Activated CD8-positive, alpha-beta memory T cell treated with anti-CD3 and anti-CD28 coated beads for 24 hours (primary cell): ENCODE measurements at regions not wholly inside any gene's neighbourhood (a gene's known extent, or its start where the extent isn't known, plus 50 kb on each side); places are given as distances from the start of the nearest gene placed in this dataset.
"Not testable (repeated sequence)": the region's sequence is repeated elsewhere in the genome, so short reads cannot be mapped to it uniquely, and the experiment has no call there.

ENCODE experiments used
- DNase-seq: peaks from one replicate; pipeline ENCODE4 v3.0.0-alpha.2; 2020

DNA sequence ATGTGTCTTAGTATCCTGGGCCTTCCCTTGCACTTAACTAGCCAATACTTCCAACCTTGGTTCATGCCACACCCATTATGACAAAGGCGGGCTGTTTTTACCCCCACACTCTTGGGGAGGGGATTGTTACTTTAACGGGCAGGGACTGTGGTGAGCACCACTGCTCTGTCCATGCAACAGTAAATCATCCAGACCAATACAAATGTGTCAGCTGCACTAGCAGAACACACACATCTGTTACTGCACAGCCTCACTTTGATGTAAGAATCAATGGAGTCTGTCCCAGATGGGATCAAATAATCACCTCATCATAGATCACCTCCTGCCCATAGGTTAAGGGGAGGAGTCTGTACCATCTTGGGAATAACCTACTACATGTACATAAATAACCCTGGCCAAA lies 58.1 kb downstream of the NPAP1 start:
- DNase-seq = no peak

DNA sequence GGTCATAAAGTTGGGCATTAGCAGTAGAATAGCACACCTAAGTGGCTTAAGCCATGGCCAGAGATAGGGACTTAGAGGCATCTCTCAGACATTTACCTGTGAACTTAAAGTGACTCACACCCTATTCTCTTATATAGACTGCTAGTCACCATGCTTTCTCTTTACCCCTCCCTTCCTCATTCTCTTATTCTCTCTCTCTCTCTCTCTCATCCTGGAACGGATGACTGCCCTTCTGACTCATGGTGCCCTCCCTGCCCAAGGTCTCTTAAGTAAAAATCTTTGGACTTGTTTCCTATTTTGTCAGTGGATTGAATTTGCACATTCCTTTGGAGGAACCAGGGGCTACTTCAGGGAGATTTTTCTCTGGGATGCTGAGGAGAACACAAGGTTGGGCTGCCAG lies 58.8 kb downstream of the NPAP1 start:
- DNase-seq = no peak

DNA sequence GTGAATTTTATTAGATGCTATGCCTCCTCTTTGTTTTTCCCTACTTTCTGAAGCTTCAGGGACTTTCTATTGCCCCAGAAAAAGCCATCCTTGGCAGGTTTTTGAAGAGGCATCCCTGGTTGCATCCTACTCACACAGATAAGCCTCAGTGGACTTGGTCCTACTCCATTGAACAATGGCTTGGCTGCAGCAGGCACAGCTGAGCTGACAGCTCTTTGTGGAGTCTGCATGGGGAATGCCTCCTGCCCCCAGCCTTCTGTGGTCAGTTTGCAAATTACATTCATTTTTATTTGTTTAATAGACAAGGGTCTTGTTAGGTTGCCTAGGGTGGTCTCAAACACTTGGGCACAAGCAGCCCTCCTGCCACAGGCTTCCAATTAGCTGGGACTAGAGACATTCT lies 69.7 kb downstream of the NPAP1 start:
- no peak for DNase-seq

- DNase-seq = no peak
Observed at GRCh38 chr15:24746094-24746493, 70.5 kb downstream of the NPAP1 start.

GRCh38 chr15:24747376-24747775 lies 71.8 kb downstream of the NPAP1 start:
- DNase-seq = no peak

- DNase-seq = no peak
Observed at GRCh38 chr15:24748812-24749439, 73.4 kb downstream of the NPAP1 start.

- DNase-seq = no peak
Observed at GRCh38 chr15:24752354-24752753, 76.8 kb downstream of the NPAP1 start.

DNA sequence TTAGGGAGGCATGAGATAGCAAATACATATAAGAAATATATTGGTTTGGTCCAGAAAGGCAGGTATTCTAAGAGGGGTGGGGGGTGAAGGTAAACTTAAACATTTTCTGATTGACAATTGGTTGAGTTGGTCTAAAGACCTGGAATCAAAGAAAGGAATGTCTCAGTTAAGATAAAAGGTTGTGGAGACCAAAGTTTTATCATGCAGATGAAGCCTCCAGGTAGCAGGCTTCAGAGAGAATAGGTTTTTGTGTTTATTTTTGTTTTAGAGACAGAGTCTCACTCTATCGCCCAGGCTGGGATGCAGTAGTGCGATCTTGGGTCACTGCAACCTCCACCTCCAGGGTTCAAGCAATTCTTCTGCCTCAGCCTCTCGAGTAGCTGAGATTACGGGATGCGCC lies 80.5 kb downstream of the NPAP1 start:
- DNase-seq = no peak

DNA sequence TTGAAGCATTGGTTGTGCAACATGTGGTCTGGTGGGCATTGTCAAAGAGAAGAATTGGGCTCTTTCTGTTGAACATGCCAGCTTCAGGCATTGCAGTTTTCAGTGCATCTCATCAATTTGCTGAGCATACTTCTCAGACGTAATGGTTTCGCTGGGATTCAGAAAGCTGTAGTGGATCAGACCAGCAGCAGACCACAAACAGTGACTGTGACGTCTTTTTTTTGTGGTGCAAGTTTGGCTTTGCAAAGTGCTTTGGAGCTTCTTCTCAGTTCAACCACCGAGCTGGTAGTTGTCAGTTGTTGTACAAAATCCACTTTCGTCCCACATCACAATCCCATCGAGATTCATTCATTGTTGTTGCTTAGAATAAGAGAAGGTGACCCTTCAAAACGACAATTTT lies 84.5 kb downstream of the NPAP1 start:
- DNase-seq = no peak

DNA sequence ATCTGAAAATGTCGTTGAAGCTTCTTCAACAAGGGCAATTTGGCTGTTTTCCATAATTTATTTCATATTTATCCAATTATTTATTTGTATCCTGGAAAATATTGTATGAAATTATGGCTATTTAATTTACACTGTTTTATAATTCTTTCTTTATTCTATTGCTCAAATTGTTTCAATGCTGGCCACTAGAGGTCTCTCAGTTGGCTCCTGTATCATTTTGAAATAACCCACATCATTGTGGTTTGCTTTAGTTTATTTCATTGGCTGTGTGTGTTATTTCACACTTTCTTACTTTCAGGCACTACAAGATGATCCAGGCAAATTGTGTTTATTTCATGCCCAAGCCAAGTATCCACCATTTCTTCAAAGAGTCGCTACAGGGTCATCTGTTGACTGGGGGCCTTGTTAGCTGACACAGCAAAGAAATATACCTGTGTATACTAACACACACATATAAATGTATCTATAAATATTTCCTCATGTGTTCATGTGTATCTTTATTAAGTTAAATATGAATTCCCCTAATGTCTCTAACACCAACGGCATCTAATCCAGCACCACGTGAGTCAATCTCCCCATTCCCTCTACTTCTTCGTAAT lies 86.2 kb downstream of the NPAP1 start:
- no peak for DNase-seq

- DNase-seq = no peak
Observed at GRCh38 chr15:24763891-24764290, 88.3 kb downstream of the NPAP1 start.

GRCh38 chr15:24764375-24765171 lies 89.0 kb downstream of the NPAP1 start:
- DNase-seq = no peak

- DNase-seq = no peak
Observed at GRCh38 chr15:24766511-24767133, 91.0 kb downstream of the NPAP1 start.

DNA sequence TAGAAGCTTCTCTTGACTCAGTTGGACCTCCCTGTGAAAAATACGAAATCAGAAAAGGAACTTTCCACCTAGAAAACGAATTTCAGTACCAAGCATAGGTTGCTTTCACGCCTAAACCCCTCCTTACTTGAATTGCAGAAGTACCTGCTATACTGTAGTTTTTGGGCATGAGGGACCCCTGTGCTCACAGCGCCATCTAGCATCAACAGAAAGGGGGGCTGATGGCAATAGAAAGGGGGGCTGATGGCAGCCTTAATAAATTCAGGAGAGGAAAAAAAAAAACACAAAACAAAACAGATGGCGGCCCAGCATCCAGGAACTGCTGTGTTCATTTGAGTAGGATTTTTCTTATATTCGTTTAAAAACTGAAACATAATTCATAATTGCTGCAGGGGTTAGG lies 96.7 kb downstream of the NPAP1 start:
- no peak for DNase-seq

- peak; percentile 74 for DNase-seq
Observed at GRCh38 chr15:24772686-24773373, 97.3 kb downstream of the NPAP1 start.

DNA sequence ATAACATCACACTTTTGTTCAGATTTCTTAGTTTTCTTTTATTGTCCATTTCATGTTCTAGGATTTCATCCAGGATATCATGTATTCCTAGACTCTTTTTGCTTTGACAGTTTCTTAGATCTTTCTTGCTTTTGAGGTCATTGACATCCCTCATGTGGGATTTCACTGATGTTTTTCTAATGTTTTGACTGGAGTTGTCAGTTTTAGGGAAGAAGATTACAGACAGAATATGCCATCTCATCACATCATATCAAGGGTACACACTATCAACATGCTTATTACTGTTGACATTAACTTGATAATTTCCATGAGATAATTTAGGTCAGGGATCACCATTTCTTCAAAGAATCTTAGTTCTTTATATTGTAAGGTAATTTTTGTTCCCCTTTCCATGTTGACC lies 101.7 kb downstream of the NPAP1 start:
- DNase-seq = no peak

- DNase-seq = no peak
Observed at GRCh38 chr15:24784506-24784905, 108.9 kb downstream of the NPAP1 start.

DNA sequence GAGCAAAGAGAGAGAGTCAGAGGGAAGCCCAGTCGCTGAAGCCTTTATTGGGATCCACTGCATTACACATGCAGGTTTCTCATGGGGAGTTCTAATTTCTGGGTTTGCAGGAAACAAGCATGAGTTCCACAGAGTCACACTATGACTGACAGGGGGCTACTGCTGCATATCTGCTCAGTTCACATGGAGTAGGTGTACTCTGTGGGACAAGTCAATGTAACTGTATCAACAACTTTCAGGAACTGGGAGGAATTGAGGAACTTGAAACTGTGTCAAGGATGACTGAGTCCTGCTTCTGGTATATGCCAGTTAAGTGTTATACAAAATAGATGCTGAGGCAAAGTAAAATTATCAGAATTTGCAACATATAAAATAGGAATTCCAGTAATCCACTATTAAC lies 110.8 kb downstream of the NPAP1 start:
- no peak for DNase-seq

- DNase-seq = not testable (repeated sequence)
Observed at GRCh38 chr15:24802624-24803023, 127.0 kb downstream of the NPAP1 start.

DNA sequence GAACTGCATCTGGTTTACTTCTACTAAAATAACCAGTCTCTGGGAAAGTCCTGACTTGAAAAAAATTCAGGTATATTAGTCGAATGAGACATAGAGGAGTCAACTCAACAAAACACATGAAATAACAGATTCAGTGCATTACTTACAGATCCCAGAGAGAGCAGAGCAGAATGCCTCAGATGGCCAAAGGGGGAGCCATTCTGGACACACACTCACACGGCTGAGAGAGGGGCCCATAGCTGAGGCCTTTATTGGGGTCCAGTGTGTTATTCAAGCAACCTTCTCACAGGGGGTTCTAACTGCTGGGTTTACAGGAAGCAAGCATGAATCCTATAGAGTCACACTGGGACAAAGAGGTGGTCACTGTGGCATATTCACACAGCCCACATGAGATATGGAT lies 135.1 kb upstream of the SNRPN start:
- no peak for DNase-seq

DNA sequence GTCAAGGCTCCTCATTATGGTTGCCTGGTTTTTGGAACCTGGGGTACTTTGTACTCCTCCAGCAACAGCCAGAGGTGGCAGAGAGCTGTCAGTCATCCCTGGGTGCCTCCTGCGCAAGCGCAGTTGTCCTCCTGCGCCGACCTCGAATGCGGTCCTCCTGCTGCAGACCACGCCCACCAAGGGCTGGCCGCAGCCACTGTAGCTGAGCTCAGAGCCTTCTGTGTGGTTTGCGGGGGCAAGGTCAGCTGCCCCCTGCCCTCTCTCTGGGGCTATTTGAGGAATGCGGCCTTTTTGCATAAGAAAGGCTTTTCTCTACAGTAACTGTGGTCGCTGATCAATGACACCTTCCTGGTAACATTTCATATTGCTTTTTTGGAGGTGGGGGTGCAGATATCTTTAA lies 131.3 kb upstream of the SNRPN start:
- DNase-seq = no peak

DNA sequence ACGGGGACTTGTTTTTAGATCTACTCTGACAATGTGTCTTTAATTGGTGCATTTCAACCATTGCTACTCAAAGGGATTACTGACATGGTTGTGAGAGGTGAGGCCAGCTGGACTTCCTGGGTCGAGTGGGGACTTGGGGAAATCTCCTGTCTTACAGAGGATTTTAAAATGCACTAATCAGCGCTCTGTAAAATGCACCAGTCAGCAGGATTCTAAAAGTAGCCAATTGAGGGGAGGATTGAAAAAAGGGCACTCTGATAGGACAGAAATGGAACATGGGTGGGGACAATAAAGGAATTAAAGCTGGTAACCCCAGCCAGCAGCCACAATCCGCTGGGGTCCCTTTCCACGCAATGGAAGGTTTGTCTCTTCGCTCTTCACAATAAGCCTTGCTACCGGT lies 122.5 kb upstream of the SNRPN start:
- DNase-seq = no peak

- DNase-seq = no peak
Observed at GRCh38 chr15:24835301-24835700, 119.5 kb upstream of the SNRPN start.
